ENCODE measurements at regions not wholly inside any gene's neighbourhood (a gene's known extent, or its start where the extent isn't known, plus 50 kb on each side); places are given as distances from the start of the nearest gene placed in this dataset.

GRCh38 chrX:140572724-140573123, 67.9 kb upstream of the SOX3 start:
- no peaks in the 10 kb centered on the region for H3K79me2 ChIP-seq (ENCODE audit: low read length)
- no peaks in the 10 kb centered on the region for H3K4me1 ChIP-seq (ENCODE audit: low read length)
- H2AFZ ChIP-seq (ENCODE audit: low read length) = peak overlapping the region; percentile 45; the same call in 1 of the 2 replicates
- H3K4me3 ChIP-seq (ENCODE audit: low read length) = no peak overlapping the region
- no peaks in the 10 kb centered on the region for H4K20me1 ChIP-seq (ENCODE audit: insufficient read depth, low read length)
- no peaks in the 10 kb centered on the region for H3K27me3 ChIP-seq (replicated peaks; ENCODE audit: insufficient read depth, low read length)
- DNase-seq = peak; percentile 49
- no peak for TF ChIP-seq EZH2 (optimal IDR thresholded peaks at IDR 0.05; ENCODE audit: low read depth, low read length)
- TF ChIP-seq, protein P1, sequence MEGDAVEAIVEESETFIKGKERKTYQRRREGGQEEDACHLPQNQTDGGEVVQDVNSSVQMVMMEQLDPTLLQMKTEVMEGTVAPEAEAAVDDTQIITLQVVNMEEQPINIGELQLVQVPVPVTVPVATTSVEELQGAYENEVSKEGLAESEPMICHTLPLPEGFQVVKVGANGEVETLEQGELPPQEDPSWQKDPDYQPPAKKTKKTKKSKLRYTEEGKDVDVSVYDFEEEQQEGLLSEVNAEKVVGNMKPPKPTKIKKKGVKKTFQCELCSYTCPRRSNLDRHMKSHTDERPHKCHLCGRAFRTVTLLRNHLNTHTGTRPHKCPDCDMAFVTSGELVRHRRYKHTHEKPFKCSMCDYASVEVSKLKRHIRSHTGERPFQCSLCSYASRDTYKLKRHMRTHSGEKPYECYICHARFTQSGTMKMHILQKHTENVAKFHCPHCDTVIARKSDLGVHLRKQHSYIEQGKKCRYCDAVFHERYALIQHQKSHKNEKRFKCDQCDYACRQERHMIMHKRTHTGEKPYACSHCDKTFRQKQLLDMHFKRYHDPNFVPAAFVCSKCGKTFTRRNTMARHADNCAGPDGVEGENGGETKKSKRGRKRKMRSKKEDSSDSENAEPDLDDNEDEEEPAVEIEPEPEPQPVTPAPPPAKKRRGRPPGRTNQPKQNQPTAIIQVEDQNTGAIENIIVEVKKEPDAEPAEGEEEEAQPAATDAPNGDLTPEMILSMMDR (IDR thresholded peaks at IDR 0.05; ENCODE audit: low read length) = peak; percentile 73
- H3K9ac ChIP-seq (ENCODE audit: low read length) = no peak overlapping the region
- no peaks in the 10 kb centered on the region for H3K9me2 ChIP-seq (replicated peaks; ENCODE audit: insufficient read depth, low read length)
- H3K4me2 ChIP-seq (ENCODE audit: low read depth, low read length) = 0 out of 2 replicates have a peak overlapping the region, but pooled peaks have one; percentile 24
- H3K36me3 ChIP-seq (replicated peaks; ENCODE audit: insufficient read depth, low read length) = no peaks in the 10 kb centered on the region
- H3F3A ChIP-seq (ENCODE audit: insufficient read depth, low read length) = no peaks in the 10 kb centered on the region
- H3K27ac ChIP-seq (ENCODE audit: low read length) = no peak overlapping the region
- no peaks in the 10 kb centered on the region for H3K9me3 ChIP-seq (replicated peaks; ENCODE audit: insufficient read depth, low read length)

DNA sequence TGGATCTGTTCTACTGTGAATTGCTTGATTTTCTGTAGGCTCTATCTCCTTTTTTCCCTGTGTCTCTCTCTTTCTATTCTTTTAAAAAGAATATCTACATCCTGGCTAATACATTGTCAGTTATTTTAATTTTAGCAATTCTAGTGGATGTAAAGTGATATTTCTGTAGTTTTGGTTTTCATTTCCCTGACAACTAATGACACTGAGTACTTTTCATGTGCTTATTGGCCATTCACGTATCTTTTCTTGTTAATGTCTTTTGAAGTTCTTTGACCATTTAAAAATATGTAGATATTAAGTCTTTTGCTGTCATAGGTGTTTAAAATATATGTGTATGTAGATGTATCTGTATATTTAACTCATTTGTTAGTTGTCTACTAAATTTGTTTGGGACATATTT, 59.0 kb upstream of the SOX3 start:
- Histone ChIP-seq H3K4me3 (ENCODE audit: low read length) (no peak overlapping the region), H3K79me2 (ENCODE audit: low read length) (no peaks in the 10 kb centered on the region), H3K27me3 (replicated peaks; ENCODE audit: insufficient read depth, low read length) (no peaks in the 10 kb centered on the region), H3K9me3 (replicated peaks; ENCODE audit: insufficient read depth, low read length) (no peaks in the 10 kb centered on the region), H3F3A (ENCODE audit: insufficient read depth, low read length) (no peaks in the 10 kb centered on the region), H3K9me2 (replicated peaks; ENCODE audit: insufficient read depth, low read length) (no peaks in the 10 kb centered on the region), H3K27ac (ENCODE audit: low read length) (no peak overlapping the region), H3K9ac (ENCODE audit: low read length) (no peak overlapping the region), H3K4me1 (ENCODE audit: low read length) (no peaks in the 10 kb centered on the region), H3K4me2 (ENCODE audit: low read depth, low read length) (no peak overlapping the region), H2AFZ (ENCODE audit: low read length) (no peak overlapping the region), H4K20me1 (ENCODE audit: insufficient read depth, low read length) (no peaks in the 10 kb centered on the region), H3K36me3 (replicated peaks; ENCODE audit: insufficient read depth, low read length) (no peaks in the 10 kb centered on the region)
- DNase-seq = no peak
- TF ChIP-seq EZH2 (optimal IDR thresholded peaks at IDR 0.05; ENCODE audit: low read depth, low read length) = no peak
- TF ChIP-seq, protein P1 (IDR thresholded peaks at IDR 0.05; ENCODE audit: low read length) = no peak
- no peak for TF ChIP-seq EZH2phosphoT487 (IDR thresholded peaks at IDR 0.05; ENCODE audit: low read length)

Measured in MM.1S (cell line).